Psoas muscle (tissue), 7 donors: ENCODE measurements at regions not wholly inside any gene's neighbourhood (a gene's known extent, or its start where the extent isn't known, plus 50 kb on each side); places are given as distances from the start of the nearest gene placed in this dataset.
A peak's percentile ranks its signal among the peaks of the same experiment; 100 is the strongest.
"Not testable (repeated sequence)": the region's sequence is repeated elsewhere in the genome, so short reads cannot be mapped to it uniquely, and the experiment has no call there.

ENCODE experiments used
- ATAC-seq, 4 donors: fragments of 200-7000 bp; cut with Tn5 transposase; one replicate each; pipeline ENCODE4 v1.9.1; 2020; ENCODE audit warnings: moderate library complexity in 3 of 4, mild to moderate bottlenecking in 2 of 4
- DNase-seq, 2 donors: peaks; one replicate each; pipeline ENCODE4 v3.0.0-alpha.2; 2020
- H3K27ac ChIP-seq: fragments of 200-600 bp; one replicate; pipeline ENCODE4 v1.8.0; 2022
- H3K27me3 ChIP-seq, 3 donors: fragments of 200-600 bp in 1 of 3; one replicate each; pipeline versions ENCODE4 v1.6.1 to v1.8.0; 2013 to 2022; ENCODE audit warnings: low read length in 2 of 3, mild to moderate bottlenecking in 2 of 3, moderate library complexity in 1 of 3; ENCODE audit not compliant: insufficient read depth in 3 of 3
- H3K36me3 ChIP-seq, 2 donors: fragments of 200-600 bp in 1 of 2; one replicate each; pipeline versions ENCODE4 v1.6.1 to v1.8.0; 2013 to 2022; ENCODE audit warnings: low read depth in 1 of 2, mild to moderate bottlenecking in 1 of 2, moderate library complexity in 1 of 2; ENCODE audit not compliant: insufficient read depth in 1 of 2
- H3K4me1 ChIP-seq: fragments of 200-600 bp; one replicate; pipeline ENCODE4 v1.8.0; 2022
- H3K4me3 ChIP-seq: fragments of 200-600 bp; one replicate; pipeline ENCODE4 v1.8.0; 2022; ENCODE audit warnings: mild to moderate bottlenecking
- H3K9me3 ChIP-seq: fragments of 200-600 bp; one replicate; pipeline ENCODE4 v1.8.0; 2022
- WGBS, 3 donors: extraction: QIAGEN DNeasy Blood & Tissue Kit; methylation state at CpG; one replicate each; pipeline versions ENCODE4 v1.1.6 to v1.1.7; 2013; 5-methylcytosine and 5-hydroxymethylcytosine counted together
- intact Hi-C, 2 donors: fragments of 100-400 bp; cut with DNase I; formaldehyde crosslinking; loops; one replicate each; pipeline versions ENCODE4 v1.11.0 to v1.14.2; 2022
- TF ChIP-seq, protein P1 (sequence below): fragments of 200-600 bp; IDR thresholded peaks from one replicate; pipeline ENCODE4 v1.8.0; 2022; ENCODE audit warnings: antibody characterized with exemption
- donor health status: healthy with polysubstance abuse.
- donor health status: DM: no; HTN: no; CAD: no; lungs with moderate emphysema.
- donor health status: Bipolar disorder and iron deficiency.
- donor health status: healthy.
- donor health status: DM: yes; HTN: yes; CAD: no.
- donor health status: DM: no; HTN: no; CAD: no.
- donor health status: DM: yes; HTN: yes; CAD: no.

DNA sequence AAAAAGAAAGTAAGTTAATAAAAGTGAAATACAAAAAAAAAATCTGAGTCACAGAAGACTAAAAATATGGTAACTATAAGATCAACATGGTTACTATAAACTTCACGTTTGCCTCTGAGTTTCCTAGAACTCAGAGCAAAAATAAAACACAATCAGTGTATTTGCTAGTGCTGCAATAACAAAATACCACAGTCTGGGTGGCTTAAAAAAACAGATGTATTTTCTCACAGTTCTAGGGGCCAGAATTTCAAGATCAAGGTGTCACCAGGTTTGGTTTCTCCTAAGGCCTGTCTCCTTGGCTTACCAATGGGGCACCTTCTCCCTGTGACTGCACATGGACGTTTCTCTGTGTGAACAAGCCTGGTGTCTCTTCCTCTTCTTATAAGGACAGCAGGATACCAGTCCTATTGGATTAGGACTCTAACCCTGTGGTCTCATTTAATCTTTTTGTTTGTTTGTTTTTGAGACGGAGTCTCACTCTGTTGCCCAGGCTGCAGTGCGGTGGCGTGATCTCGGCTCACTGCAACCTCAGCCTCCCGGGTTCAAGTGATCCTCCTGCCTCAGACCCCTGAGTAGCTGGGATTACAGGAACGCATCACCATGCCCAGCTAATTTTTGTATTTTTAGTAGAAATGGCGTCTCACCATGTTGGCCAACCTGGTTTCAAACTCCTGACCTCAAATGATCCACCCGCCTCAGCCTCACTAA lies 104.9 kb upstream of the LOC128125822 start:
- Histone ChIP-seq H3K9me3 (peaks cover 4% of the 10 kb centered on the region), H3K4me1 (no peaks in the 10 kb centered on the region), H3K27ac (no peak overlapping the region), H3K4me3 (no peak overlapping the region), H3K27me3 (no peaks in the 10 kb centered on the region), H3K36me3 (no peaks in the 10 kb centered on the region)
- intact Hi-C loops: no loop called here
- 84 to 89% (median 88%) methylated on average over 10 of the region's 10 CpGs for WGBS, 3 donors
- TF ChIP-seq, protein P1, sequence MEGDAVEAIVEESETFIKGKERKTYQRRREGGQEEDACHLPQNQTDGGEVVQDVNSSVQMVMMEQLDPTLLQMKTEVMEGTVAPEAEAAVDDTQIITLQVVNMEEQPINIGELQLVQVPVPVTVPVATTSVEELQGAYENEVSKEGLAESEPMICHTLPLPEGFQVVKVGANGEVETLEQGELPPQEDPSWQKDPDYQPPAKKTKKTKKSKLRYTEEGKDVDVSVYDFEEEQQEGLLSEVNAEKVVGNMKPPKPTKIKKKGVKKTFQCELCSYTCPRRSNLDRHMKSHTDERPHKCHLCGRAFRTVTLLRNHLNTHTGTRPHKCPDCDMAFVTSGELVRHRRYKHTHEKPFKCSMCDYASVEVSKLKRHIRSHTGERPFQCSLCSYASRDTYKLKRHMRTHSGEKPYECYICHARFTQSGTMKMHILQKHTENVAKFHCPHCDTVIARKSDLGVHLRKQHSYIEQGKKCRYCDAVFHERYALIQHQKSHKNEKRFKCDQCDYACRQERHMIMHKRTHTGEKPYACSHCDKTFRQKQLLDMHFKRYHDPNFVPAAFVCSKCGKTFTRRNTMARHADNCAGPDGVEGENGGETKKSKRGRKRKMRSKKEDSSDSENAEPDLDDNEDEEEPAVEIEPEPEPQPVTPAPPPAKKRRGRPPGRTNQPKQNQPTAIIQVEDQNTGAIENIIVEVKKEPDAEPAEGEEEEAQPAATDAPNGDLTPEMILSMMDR: no peak
- DNase-seq: no peak
- ATAC-seq: no peak

GRCh38 chr6:63471145-63471544 lies 101.1 kb upstream of the LOC128125822 start:
- intact Hi-C loops: loop anchor here (10.0 kb wide), 1 partner anchor 104 kb away; the partner anchor contains the start of genes LOC128125822 (in 2 of the 2) and PTP4A1 (in 2 of the 2)
- not testable (repeated sequence) for H3K9me3 ChIP-seq, H3K36me3 ChIP-seq, H3K4me3 ChIP-seq, H3K4me1 ChIP-seq, H3K27me3 ChIP-seq, ATAC-seq, H3K27ac ChIP-seq, DNase-seq
- 37 to 75% (median 41%) methylated on average over 2 of the region's 2 CpGs for WGBS, 3 donors

- Histone ChIP-seq H3K36me3 (no peaks in the 10 kb centered on the region), H3K4me3 (no peak overlapping the region), H3K4me1 (peaks cover 14% of the 10 kb centered on the region), H3K27me3 (no peaks in the 10 kb centered on the region), H3K27ac (no peak overlapping the region), H3K9me3 (peaks cover 4% of the 10 kb centered on the region)
- DNase-seq (no peak), ATAC-seq (no peak)
- TF ChIP-seq, protein P1: no peak
- intact Hi-C loops: loop anchor here (2.0 to 10.0 kb wide), 2 partner anchors 39 to 103 kb away; partner anchors contain the start of genes LOC128125822 (in 2 of the 2) and PTP4A1 (in 2 of the 2)
- 73 to 94% (median 83%) methylated on average over 2 of the region's 2 CpGs for WGBS, 3 donors
These were observed 100.6 kb upstream of the LOC128125822 start for GRCh38 chr6:63471654-63472053.

GRCh38 chr6:63475707-63476106 lies 96.6 kb upstream of the LOC128125822 start:
- Histone ChIP-seq H3K4me3 (peak overlapping the region; percentile 48), H3K9me3 (peaks cover 4% of the 10 kb centered on the region), H3K36me3 (no peaks in the 10 kb centered on the region), H3K4me1 (peaks cover 14% of the 10 kb centered on the region), H3K27ac (peak overlapping the region; percentile 90), H3K27me3 (no peaks in the 10 kb centered on the region)
- intact Hi-C loops: loop anchor here (5.0 to 10.0 kb wide), 2 partner anchors 52 to 99 kb away; partner anchors contain the start of genes LOC128125822 (in 2 of the 2) and PTP4A1 (in 2 of the 2)
- 12 to 23% (median 22%) methylated on average over 1 of the region's 1 CpG for WGBS, 3 donors
- peak; percentile 16 to 69 for DNase-seq
- ATAC-seq: peak; percentile 95 to 98 (median 98)
- TF ChIP-seq, protein P1: no peak

DNA sequence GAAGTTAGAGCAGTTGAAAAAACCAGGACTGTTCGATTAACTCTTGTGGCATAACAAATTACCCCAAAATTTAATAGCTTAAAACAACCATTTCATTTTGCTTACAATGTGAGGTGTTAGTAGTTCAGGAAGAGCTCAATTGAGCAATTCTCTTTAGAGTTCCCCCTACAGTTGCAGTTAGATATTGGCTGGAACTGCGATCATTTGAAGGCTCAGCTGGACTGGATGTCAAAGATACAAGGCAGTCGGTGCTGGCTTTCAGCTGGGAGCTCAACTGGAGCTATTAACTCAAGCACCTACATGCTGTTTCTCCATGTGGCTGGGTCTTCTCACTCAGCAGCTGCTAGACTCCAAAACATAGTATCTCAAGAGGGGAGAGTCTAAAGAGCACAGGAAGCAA lies 96.0 kb upstream of the LOC128125822 start:
- ATAC-seq: peak; percentile 74 to 84 (median 79)
- Histone ChIP-seq H3K27me3 (no peaks in the 10 kb centered on the region), H3K36me3 (no peaks in the 10 kb centered on the region), H3K9me3 (peaks cover 4% of the 10 kb centered on the region), H3K4me3 (peak overlapping the region; percentile 48), H3K4me1 (peaks cover 14% of the 10 kb centered on the region), H3K27ac (peak overlapping the region; percentile 90)
- intact Hi-C loops: loop anchor here (5.0 to 10.0 kb wide), 2 partner anchors 51 to 98 kb away; partner anchors contain the start of genes LOC128125822 (in 2 of the 2) and PTP4A1 (in 2 of the 2)
- TF ChIP-seq, protein P1: peak; percentile 22
- DNase-seq: no peak
- WGBS, 3 donors: 11 to 40% (median 16%) methylated on average over 3 of the region's 3 CpGs
